ENCODE measurements at regions not wholly inside any gene's neighbourhood (a gene's known extent, or its start where the extent isn't known, plus 50 kb on each side); places are given as distances from the start of the nearest gene placed in this dataset.

DNA sequence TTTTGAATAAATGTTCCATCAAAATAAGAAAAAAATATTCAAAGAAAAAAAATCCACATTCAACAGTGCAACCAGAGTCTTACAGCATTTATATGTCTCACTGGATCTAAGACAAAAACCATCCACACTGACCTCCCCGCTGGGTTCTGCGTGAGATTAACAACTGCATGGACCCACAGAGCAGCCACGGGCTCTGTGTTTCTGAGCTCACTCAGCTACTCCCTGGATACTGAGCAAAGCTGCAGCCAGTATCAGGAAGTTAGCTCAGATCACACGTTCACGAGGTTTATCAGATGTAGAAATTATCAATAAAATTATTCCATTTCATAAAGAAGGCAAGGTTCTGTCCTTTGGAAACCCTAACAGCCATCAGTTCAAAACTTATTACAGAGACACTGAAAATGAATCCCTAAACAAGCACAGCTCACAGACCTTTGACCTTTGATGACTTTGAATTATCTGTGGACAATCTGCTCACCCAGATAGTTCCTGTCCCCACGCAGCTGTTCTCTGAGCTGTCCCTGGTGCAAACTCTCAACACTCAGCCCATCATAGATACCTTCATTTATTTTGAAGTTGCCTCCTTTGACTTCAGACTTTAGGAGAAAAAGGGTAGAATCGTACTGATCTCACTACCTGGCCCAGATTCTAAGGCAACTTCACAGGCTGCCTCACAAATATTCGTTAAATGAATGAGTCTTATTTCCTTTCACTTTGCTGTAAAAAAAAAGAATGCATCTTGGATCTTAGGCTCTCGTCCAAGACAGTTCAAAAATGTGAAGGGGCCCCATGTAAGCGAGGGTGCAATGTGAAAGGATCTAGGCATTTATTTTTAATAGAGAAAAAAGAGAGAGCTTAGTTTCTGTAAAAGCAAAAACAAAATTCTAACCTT, 67.7 kb upstream of the SVIL start:
- Histone ChIP-seq H3K9me3 (ENCODE audit: control insufficient read depth in 2 of 3, insufficient read depth in 1 of 3, low read length in 3 of 3) (no peaks in the 10 kb centered on the region), H3K4me1 (ENCODE audit: control insufficient read depth in 2 of 3, insufficient read depth in 2 of 3, low read depth in 1 of 3, low read length in 3 of 3) (peaks cover 0 to 8% (median 0%) of the 10 kb centered on the region in 3 donors), H3K36me3 (ENCODE audit: control insufficient read depth in 2 of 3, insufficient read depth in 3 of 3, low read length in 3 of 3) (no peaks in the 10 kb centered on the region), H3K27ac (ENCODE audit: low read depth in 2 of 2, low read length in 2 of 2) (no peak overlapping the region), H3K9ac (ENCODE audit: low read length in 3 of 3) (no peak overlapping the region), H3K27me3 (ENCODE audit: control insufficient read depth, insufficient read depth, low read length) (no peaks in the 10 kb centered on the region), H3K4me3 (ENCODE audit: low read length in 3 of 3) (no peak overlapping the region)
- FAIRE-seq (no peak), DNase-seq (no peak)
- no peak for TF ChIP-seq CTCF (IDR thresholded peaks at IDR 0.05; ENCODE audit: borderline replicate concordance, extremely low read depth, insufficient read depth)
- intact Hi-C loops (cut with DNase I): no loop called here

DNA sequence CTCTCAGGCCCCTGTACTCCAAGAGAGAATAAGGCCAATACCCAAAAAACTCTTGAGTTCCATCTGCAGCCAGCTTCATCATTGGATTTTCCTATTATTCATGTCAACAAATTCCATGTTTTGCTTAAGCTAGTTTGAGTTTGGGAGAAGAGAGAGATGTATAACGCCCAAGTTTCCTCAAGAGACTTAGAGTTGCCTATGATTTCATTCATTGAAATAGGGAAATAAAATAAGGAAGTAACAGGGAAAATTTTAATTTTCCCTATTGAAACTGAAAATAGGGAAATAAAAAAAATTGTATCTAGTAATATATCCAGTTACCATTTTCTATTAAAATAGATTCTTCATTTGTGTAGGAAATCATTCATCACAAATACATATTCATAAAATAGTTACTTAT, 66.5 kb upstream of the SVIL start:
- intact Hi-C loops (cut with DNase I): no loop called here
- Histone ChIP-seq H3K4me3 (ENCODE audit: low read length in 3 of 3) (no peak overlapping the region), H3K27me3 (ENCODE audit: control insufficient read depth, insufficient read depth, low read length) (no peaks in the 10 kb centered on the region), H3K4me1 (ENCODE audit: control insufficient read depth in 2 of 3, insufficient read depth in 2 of 3, low read depth in 1 of 3, low read length in 3 of 3) (peaks cover 0 to 8% (median 0%) of the 10 kb centered on the region in 3 donors), H3K36me3 (ENCODE audit: control insufficient read depth in 2 of 3, insufficient read depth in 3 of 3, low read length in 3 of 3) (no peaks in the 10 kb centered on the region), H3K9ac (ENCODE audit: low read length in 3 of 3) (no peak overlapping the region), H3K9me3 (ENCODE audit: control insufficient read depth in 2 of 3, insufficient read depth in 1 of 3, low read length in 3 of 3) (no peaks in the 10 kb centered on the region), H3K27ac (ENCODE audit: low read depth in 2 of 2, low read length in 2 of 2) (no peak overlapping the region)
- no peak for DNase-seq
- TF ChIP-seq CTCF (IDR thresholded peaks at IDR 0.05; ENCODE audit: borderline replicate concordance, extremely low read depth, insufficient read depth): no peak
- no peak for FAIRE-seq

- FAIRE-seq: no peak
- no peak overlapping the region for H3K4me3 ChIP-seq (ENCODE audit: low read length in 3 of 3)
- H3K36me3 ChIP-seq (ENCODE audit: control insufficient read depth in 2 of 3, insufficient read depth in 3 of 3, low read length in 3 of 3): no peaks in the 10 kb centered on the region
- TF ChIP-seq CTCF (IDR thresholded peaks at IDR 0.05; ENCODE audit: borderline replicate concordance, extremely low read depth, insufficient read depth): no peak
- H3K9me3 ChIP-seq (ENCODE audit: control insufficient read depth in 2 of 3, insufficient read depth in 1 of 3, low read length in 3 of 3): no peaks in the 10 kb centered on the region
- H3K27ac ChIP-seq (ENCODE audit: low read depth in 2 of 2, low read length in 2 of 2): no peak overlapping the region
- no peak for DNase-seq
- peaks cover 0 to 8% (median 0%) of the 10 kb centered on the region in 3 donors for H3K4me1 ChIP-seq (ENCODE audit: control insufficient read depth in 2 of 3, insufficient read depth in 2 of 3, low read depth in 1 of 3, low read length in 3 of 3)
- no peak overlapping the region for H3K9ac ChIP-seq (ENCODE audit: low read length in 3 of 3)
- intact Hi-C loops (cut with DNase I): no loop called here
- no peaks in the 10 kb centered on the region for H3K27me3 ChIP-seq (ENCODE audit: control insufficient read depth, insufficient read depth, low read length)
Measured at GRCh38 chr10:29699621-29700020, 64.8 kb upstream of the SVIL start.

Data from kidney (tissue), 13 donors.